A673 (cell line): ENCODE measurements at regions not wholly inside any gene's neighbourhood (a gene's known extent, or its start where the extent isn't known, plus 50 kb on each side); places are given as distances from the start of the nearest gene placed in this dataset.

ENCODE experiments used
- EZH2 ChIP-seq: fragments of 200-600 bp; sonication (generic); IDR thresholded peaks from 2 replicates; pipeline ENCODE4 v1.6.1; 2017; ENCODE audit warnings: borderline replicate concordance, low read depth, mild to moderate bottlenecking, mixed read lengths, antibody characterized with exemption, low read length; ENCODE audit not compliant: poor library complexity, severe bottlenecking
- TF ChIP-seq, protein P1 (sequence below): fragments of 300-800, 200-600 bp; sonication (generic); conservative IDR thresholded peaks from 2 replicates; pipeline ENCODE4 v1.5.1; 2017; ENCODE audit warnings: low read depth, mild to moderate bottlenecking, antibody characterized with exemption, low read length, moderate library complexity, mixed read lengths

DNA sequence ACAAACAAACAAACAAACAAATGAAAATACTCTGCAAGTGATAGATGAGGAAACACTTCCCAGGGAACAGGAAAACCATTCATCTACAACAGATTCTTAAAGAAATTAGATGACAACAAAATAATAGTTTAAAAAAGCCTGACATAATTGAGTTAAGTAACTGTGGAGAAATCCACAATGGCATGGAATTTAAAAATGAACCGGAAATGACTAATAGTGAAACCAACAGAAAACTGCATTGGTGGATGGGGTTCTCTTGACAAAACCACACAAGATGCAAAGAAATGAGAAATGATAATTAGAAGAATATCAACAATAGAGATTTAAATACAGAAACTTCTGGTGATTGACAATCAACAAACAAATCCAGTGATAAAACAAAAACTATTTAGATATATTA is 785.6 kb downstream of the QKI start:
- TF ChIP-seq, protein P1, sequence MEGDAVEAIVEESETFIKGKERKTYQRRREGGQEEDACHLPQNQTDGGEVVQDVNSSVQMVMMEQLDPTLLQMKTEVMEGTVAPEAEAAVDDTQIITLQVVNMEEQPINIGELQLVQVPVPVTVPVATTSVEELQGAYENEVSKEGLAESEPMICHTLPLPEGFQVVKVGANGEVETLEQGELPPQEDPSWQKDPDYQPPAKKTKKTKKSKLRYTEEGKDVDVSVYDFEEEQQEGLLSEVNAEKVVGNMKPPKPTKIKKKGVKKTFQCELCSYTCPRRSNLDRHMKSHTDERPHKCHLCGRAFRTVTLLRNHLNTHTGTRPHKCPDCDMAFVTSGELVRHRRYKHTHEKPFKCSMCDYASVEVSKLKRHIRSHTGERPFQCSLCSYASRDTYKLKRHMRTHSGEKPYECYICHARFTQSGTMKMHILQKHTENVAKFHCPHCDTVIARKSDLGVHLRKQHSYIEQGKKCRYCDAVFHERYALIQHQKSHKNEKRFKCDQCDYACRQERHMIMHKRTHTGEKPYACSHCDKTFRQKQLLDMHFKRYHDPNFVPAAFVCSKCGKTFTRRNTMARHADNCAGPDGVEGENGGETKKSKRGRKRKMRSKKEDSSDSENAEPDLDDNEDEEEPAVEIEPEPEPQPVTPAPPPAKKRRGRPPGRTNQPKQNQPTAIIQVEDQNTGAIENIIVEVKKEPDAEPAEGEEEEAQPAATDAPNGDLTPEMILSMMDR, result no peak
- TF ChIP-seq EZH2, result no peak
